Neural cell (in vitro differentiated cells): ENCODE measurements at regions not wholly inside any gene's neighbourhood (a gene's known extent, or its start where the extent isn't known, plus 50 kb on each side); places are given as distances from the start of the nearest gene placed in this dataset.

Experiments used
- H2AFZ ChIP-seq: fragments of 200-600, 300-800 bp; sonication (generic), shearing (Covaris generic); 2 replicates; pipeline ENCODE4 v1.6.0; 2014; ENCODE audit warnings: low read depth, mild to moderate bottlenecking, antibody characterized with exemption, low read length, moderate library complexity
- H3F3A ChIP-seq: fragments of 200-600 bp; shearing (Covaris generic); 2 replicates; pipeline ENCODE4 v1.6.1; 2016; ENCODE audit warnings: mild to moderate bottlenecking, moderate library complexity, mixed read lengths, antibody characterized with exemption, low read length; ENCODE audit not compliant: insufficient read depth, poor library complexity, severe bottlenecking
- H3K27ac ChIP-seq: fragments of 200-600, 300-800 bp; sonication (generic), shearing (Covaris generic); 2 replicates; pipeline ENCODE4 v1.5.1; 2014; ENCODE audit warnings: mild to moderate bottlenecking, low read length, moderate library complexity
- H3K27me3 ChIP-seq: fragments of 300-800, 200-600 bp; sonication (generic), shearing (Covaris generic); 2 replicates; pipeline ENCODE4 v1.6.0; 2014; ENCODE audit warnings: mild to moderate bottlenecking, low read depth, low read length, moderate library complexity; ENCODE audit not compliant: insufficient read depth
- H3K36me3 ChIP-seq: fragments of 300-800, 200-600 bp; sonication (generic), shearing (Covaris generic); 2 replicates; pipeline ENCODE4 v1.5.1; 2014; ENCODE audit warnings: mild to moderate bottlenecking, antibody characterized with exemption, low read length, moderate library complexity; ENCODE audit not compliant: insufficient read depth
- H3K4me2 ChIP-seq: fragments of 300-800, 200-600 bp; sonication (generic), shearing (Covaris generic); 2 replicates; pipeline ENCODE4 v1.6.0; 2014; ENCODE audit warnings: mild to moderate bottlenecking, low read length
- H3K4me3 ChIP-seq: fragments of 300-800, 200-600 bp; sonication (generic), shearing (Covaris generic); 2 replicates; pipeline ENCODE4 v1.5.1; 2014; ENCODE audit warnings: mild to moderate bottlenecking, low read length, moderate library complexity
- H3K79me2 ChIP-seq: fragments of 200-600 bp; shearing (Covaris generic); replicated peaks from 2 replicates; pipeline ENCODE4 v1.6.0; 2014; ENCODE audit warnings: mild to moderate bottlenecking, low read length, moderate library complexity; ENCODE audit not compliant: insufficient read depth
- H3K9ac ChIP-seq: fragments of 300-800, 200-600 bp; sonication (generic), shearing (Covaris generic); 2 replicates; pipeline ENCODE4 v1.6.1; 2016; ENCODE audit warnings: mild to moderate bottlenecking, low read length, mixed read lengths
- H3K9me2 ChIP-seq: fragments of 200-600 bp; shearing (Covaris generic); 2 replicates; pipeline ENCODE4 v1.6.1; 2016; ENCODE audit warnings: mild to moderate bottlenecking, low read length, mixed read lengths; ENCODE audit not compliant: insufficient read depth
- H3K9me3 ChIP-seq: fragments of 200-600, 300-800 bp; sonication (generic), shearing (Covaris generic); 2 replicates; pipeline ENCODE4 v1.6.1; 2016; ENCODE audit warnings: mild to moderate bottlenecking, mixed run types, low read length, moderate library complexity, mixed read lengths
- H4K20me1 ChIP-seq: fragments of 200-600 bp; shearing (Covaris generic); 2 replicates; pipeline ENCODE4 v1.6.1; 2016; ENCODE audit warnings: mild to moderate bottlenecking, mixed run types; ENCODE audit not compliant: insufficient read depth
- CTCF ChIP-seq: fragments of 450-650 bp; IDR thresholded peaks from 2 replicates; pipeline ENCODE4 v1.5.1; 2014; ENCODE audit warnings: antibody characterized with exemption, mild to moderate bottlenecking, moderate library complexity; ENCODE audit not compliant: poor library complexity, severe bottlenecking
- EP300 ChIP-seq: fragments of 450-650 bp; conservative IDR thresholded peaks from 2 replicates; pipeline ENCODE4 v1.6.1; 2014; ENCODE audit warnings: antibody characterized with exemption, mild to moderate bottlenecking, moderate library complexity; ENCODE audit not compliant: poor library complexity, severe bottlenecking
- EZH2 ChIP-seq: fragments of 200-600, 300-800 bp; shearing (Covaris generic), sonication (generic); IDR thresholded peaks from 2 replicates; pipeline ENCODE4 v1.6.1; 2014; ENCODE audit warnings: antibody characterized with exemption, low read length, borderline replicate concordance, mild to moderate bottlenecking; ENCODE audit not compliant: insufficient read depth, poor library complexity, severe bottlenecking
- MXI1 ChIP-seq: fragments of 450-650 bp; conservative IDR thresholded peaks from 2 replicates; pipeline ENCODE4 v1.6.1; 2014; ENCODE audit warnings: antibody characterized with exemption, mild to moderate bottlenecking; ENCODE audit not compliant: poor library complexity, severe bottlenecking
- POLR2AphosphoS5 ChIP-seq: IDR thresholded peaks from 2 replicates; pipeline ENCODE4 v1.6.1; 2012
- RAD21 ChIP-seq: fragments of 450-650 bp; conservative IDR thresholded peaks from 2 replicates; pipeline ENCODE4 v1.6.1; 2014; ENCODE audit warnings: antibody characterized with exemption, mild to moderate bottlenecking, moderate library complexity
- REST ChIP-seq: IDR thresholded peaks from 2 replicates; pipeline ENCODE4 v1.6.1; 2012; ENCODE audit warnings: borderline replicate concordance
- SMC3 ChIP-seq: fragments of 450-650 bp; conservative IDR thresholded peaks from 2 replicates; pipeline ENCODE4 v1.6.1; 2014; ENCODE audit warnings: antibody characterized with exemption, mild to moderate bottlenecking, moderate library complexity; ENCODE audit not compliant: poor library complexity
- TAF1 ChIP-seq: IDR thresholded peaks from 2 replicates; pipeline ENCODE4 v1.6.1; 2012; ENCODE audit warnings: low read depth

DNA sequence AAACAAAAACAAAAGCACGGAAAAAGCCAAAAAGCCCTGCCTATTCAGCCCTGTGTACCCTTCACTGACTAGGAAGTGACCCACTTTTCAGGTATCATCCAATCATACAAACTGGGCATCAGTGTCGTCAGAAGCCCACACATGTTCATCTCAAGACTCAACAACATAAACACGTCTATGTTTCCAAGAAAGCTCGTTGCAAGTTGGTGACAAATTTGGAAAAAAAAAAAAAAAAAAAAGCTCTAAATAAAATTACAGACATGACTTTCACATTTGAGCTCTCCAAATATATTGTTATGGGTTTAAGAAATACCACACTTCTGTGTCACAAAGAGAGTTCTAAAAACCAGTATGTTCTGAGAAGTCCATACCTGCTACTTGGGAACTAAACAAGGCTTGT is 204.7 kb upstream of the KLF14 start:
- no peak overlapping the region for H3K4me3 ChIP-seq
- no peak overlapping the region for H2AFZ ChIP-seq
- no peaks in the 10 kb centered on the region for H3K79me2 ChIP-seq
- H3K4me2 ChIP-seq, result no peak overlapping the region
- no peak overlapping the region for H3K9ac ChIP-seq
- TF ChIP-seq EZH2, result no peak
- no peak for TF ChIP-seq MXI1
- no peak for TF ChIP-seq RAD21
- TF ChIP-seq SMC3, result no peak
- no peak for TF ChIP-seq TAF1
- TF ChIP-seq EP300, result no peak
- TF ChIP-seq REST, result no peak
- no peak for TF ChIP-seq POLR2AphosphoS5
- no peak for TF ChIP-seq CTCF
- no peaks in the 10 kb centered on the region for H4K20me1 ChIP-seq
- no peaks in the 10 kb centered on the region for H3F3A ChIP-seq
- no peaks in the 10 kb centered on the region for H3K9me3 ChIP-seq
- H3K27ac ChIP-seq, result no peak overlapping the region
- no peaks in the 10 kb centered on the region for H3K27me3 ChIP-seq
- no peaks in the 10 kb centered on the region for H3K9me2 ChIP-seq
- H3K36me3 ChIP-seq, result no peaks in the 10 kb centered on the region

DNA sequence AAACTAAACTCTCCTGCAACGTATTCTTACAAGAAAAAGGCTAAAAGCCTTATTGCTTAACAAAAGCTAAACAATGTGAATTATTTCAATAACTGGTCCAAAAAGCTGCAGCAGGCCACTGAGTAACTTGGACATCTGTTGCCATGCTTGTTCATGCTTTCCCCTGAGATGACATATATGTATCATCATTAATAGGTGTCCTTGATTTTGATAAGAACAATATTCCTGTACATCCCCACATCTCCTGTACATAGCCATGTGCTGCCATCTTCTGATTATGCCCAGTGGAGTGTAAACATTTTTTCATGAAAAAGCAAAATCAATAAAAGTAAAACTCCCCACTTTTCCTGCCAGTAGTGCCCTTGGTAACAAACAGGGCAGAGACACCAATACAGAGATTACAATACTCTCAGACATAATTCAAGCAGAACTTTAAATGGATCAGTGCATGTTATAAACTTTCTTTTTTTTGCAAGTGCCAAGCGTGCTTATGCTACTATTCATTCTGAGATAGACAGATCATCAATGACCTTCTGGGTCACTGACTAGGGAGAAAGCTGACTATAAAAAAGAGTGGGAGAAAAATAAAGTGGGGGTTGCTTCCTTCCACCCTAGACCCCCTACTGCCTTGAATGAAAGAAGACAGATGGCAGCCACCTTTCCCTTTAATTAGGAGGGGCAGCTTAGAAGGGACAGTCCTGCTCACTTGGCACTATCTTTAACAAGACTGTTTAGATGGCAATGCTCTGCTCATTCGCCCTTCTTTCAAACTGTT is 205.5 kb upstream of the KLF14 start:
- no peak overlapping the region for H3K27ac ChIP-seq
- no peaks in the 10 kb centered on the region for H3K79me2 ChIP-seq
- no peak overlapping the region for H3K4me2 ChIP-seq
- H2AFZ ChIP-seq, result no peak overlapping the region
- no peaks in the 10 kb centered on the region for H3K9me3 ChIP-seq
- no peaks in the 10 kb centered on the region for H3F3A ChIP-seq
- no peaks in the 10 kb centered on the region for H3K9me2 ChIP-seq
- no peak overlapping the region for H3K9ac ChIP-seq
- H4K20me1 ChIP-seq, result no peaks in the 10 kb centered on the region
- H3K4me3 ChIP-seq, result no peak overlapping the region
- no peaks in the 10 kb centered on the region for H3K36me3 ChIP-seq
- TF ChIP-seq EZH2, result no peak
- no peak for TF ChIP-seq CTCF
- no peak for TF ChIP-seq RAD21
- TF ChIP-seq POLR2AphosphoS5, result no peak
- TF ChIP-seq TAF1, result no peak
- TF ChIP-seq SMC3, result no peak
- TF ChIP-seq MXI1, result no peak
- no peak for TF ChIP-seq REST
- no peak for TF ChIP-seq EP300
- H3K27me3 ChIP-seq, result no peaks in the 10 kb centered on the region
